BLaER1 treated with 17β-estradiol and CSF1 and Interleukin-3, amounts not matched to agents 10 nM and 100 nM (cell line): ENCODE measurements at regions not wholly inside any gene's neighbourhood (a gene's known extent, or its start where the extent isn't known, plus 50 kb on each side); places are given as distances from the start of the nearest gene placed in this dataset.

ENCODE experiments used
- H3K27ac ChIP-seq, 11 experiments: shearing (Covaris generic); formaldehyde crosslinking; 2 replicates each; pipeline ENCODE4 v1.8.1; 2022
- H3K27me3 ChIP-seq, 11 experiments: shearing (Covaris generic); formaldehyde crosslinking; 2 replicates each; pipeline ENCODE4 v1.8.1; 2022
- H3K36me3 ChIP-seq, 11 experiments: shearing (Covaris generic); formaldehyde crosslinking; 2 replicates each; pipeline ENCODE4 v1.8.1; 2022
- H3K4me1 ChIP-seq, 10 experiments: shearing (Covaris generic); formaldehyde crosslinking; 2 replicates each; pipeline ENCODE4 v1.8.1; 2022
- H3K4me2 ChIP-seq, 11 experiments: shearing (Covaris generic); formaldehyde crosslinking; 2 replicates each; pipeline ENCODE4 v1.8.1; 2022
- H3K4me3 ChIP-seq, 10 experiments: shearing (Covaris generic); formaldehyde crosslinking; 2 replicates each; pipeline ENCODE4 v1.8.1; 2022
- H3K9ac ChIP-seq, 11 experiments: shearing (Covaris generic); formaldehyde crosslinking; 2 replicates each; pipeline ENCODE4 v1.8.1; 2022
- H3K9me3 ChIP-seq, 11 experiments: shearing (Covaris generic); formaldehyde crosslinking; replicated peaks in 1 of 11; 2 replicates each; pipeline ENCODE4 v1.8.1; 2022
- H4K20me1 ChIP-seq, 11 experiments: shearing (Covaris generic); formaldehyde crosslinking; 2 replicates each; pipeline ENCODE4 v1.8.1; 2022
- Cebpa-rat ChIP-seq, 11 experiments: shearing (Covaris generic); IDR thresholded peaks; 2 replicates each; pipeline ENCODE4 v1.8.1; 2022

- Histone ChIP-seq H3K36me3 (no peaks in the 10 kb centered on the region), H3K27me3 (no peaks in the 10 kb centered on the region), H4K20me1 (no peaks in the 10 kb centered on the region), H3K9ac (no peak overlapping the region), H3K4me2 (no peak overlapping the region), H3K27ac (no peak overlapping the region), H3K4me1 (0 out of 20 replicates have a peak, but pooled peaks cover 0 to 4% (median 0%) of the 10 kb centered on the region in 10 experiments), H3K9me3 (no peaks in the 10 kb centered on the region), H3K4me3 (no peak overlapping the region)
- no peak for TF ChIP-seq Cebpa-rat (IDR thresholded peaks at IDR 0.05)
Measured at GRCh38 chr11:28838741-28839140, 730.6 kb downstream of the METTL15 start.

- H3K9me3 ChIP-seq = no peaks in the 10 kb centered on the region
- no peak overlapping the region for H3K9ac ChIP-seq
- no peaks in the 10 kb centered on the region for H3K27me3 ChIP-seq
- H3K4me3 ChIP-seq = no peak overlapping the region
- H4K20me1 ChIP-seq = no peaks in the 10 kb centered on the region
- H3K4me2 ChIP-seq = no peak overlapping the region
- no peak overlapping the region for H3K27ac ChIP-seq
- TF ChIP-seq Cebpa-rat (IDR thresholded peaks at IDR 0.05) = no peak
- 0 out of 20 replicates have a peak, but pooled peaks cover 0 to 4% (median 0%) of the 10 kb centered on the region in 10 experiments for H3K4me1 ChIP-seq
- no peaks in the 10 kb centered on the region for H3K36me3 ChIP-seq
Measured at GRCh38 chr11:28837599-28837998, 729.4 kb downstream of the METTL15 start.

GRCh38 chr11:28836285-28837081 is 728.3 kb downstream of the METTL15 start:
- no peaks in the 10 kb centered on the region for H3K36me3 ChIP-seq
- no peak overlapping the region for H3K4me2 ChIP-seq
- no peak overlapping the region for H3K4me3 ChIP-seq
- no peaks in the 10 kb centered on the region for H3K27me3 ChIP-seq
- no peak overlapping the region for H3K9ac ChIP-seq
- H3K4me1 ChIP-seq = 0 out of 20 replicates have a peak, but pooled peaks cover 0 to 4% (median 0%) of the 10 kb centered on the region in 10 experiments
- H3K27ac ChIP-seq = no peak overlapping the region
- TF ChIP-seq Cebpa-rat (IDR thresholded peaks at IDR 0.05) = no peak
- H3K9me3 ChIP-seq = no peaks in the 10 kb centered on the region
- H4K20me1 ChIP-seq = no peaks in the 10 kb centered on the region

GRCh38 chr11:28835790-28836189 is 727.6 kb downstream of the METTL15 start:
- Histone ChIP-seq H3K9me3 (no peaks in the 10 kb centered on the region), H3K27ac (no peak overlapping the region), H3K4me2 (no peak overlapping the region), H3K4me3 (no peak overlapping the region), H3K36me3 (no peaks in the 10 kb centered on the region), H4K20me1 (no peaks in the 10 kb centered on the region), H3K9ac (no peak overlapping the region), H3K27me3 (no peaks in the 10 kb centered on the region), H3K4me1 (0 out of 20 replicates have a peak, but pooled peaks cover 0 to 4% (median 0%) of the 10 kb centered on the region in 10 experiments)
- TF ChIP-seq Cebpa-rat (IDR thresholded peaks at IDR 0.05) = no peak

- Histone ChIP-seq H3K9ac (no peak overlapping the region), H3K4me2 (no peak overlapping the region), H4K20me1 (no peaks in the 10 kb centered on the region), H3K36me3 (no peaks in the 10 kb centered on the region), H3K4me3 (no peak overlapping the region), H3K9me3 (no peaks in the 10 kb centered on the region), H3K4me1 (0 out of 20 replicates have a peak, but pooled peaks cover 0 to 4% (median 0%) of the 10 kb centered on the region in 10 experiments), H3K27ac (no peak overlapping the region), H3K27me3 (no peaks in the 10 kb centered on the region)
- no peak for TF ChIP-seq Cebpa-rat (IDR thresholded peaks at IDR 0.05)
Measured at GRCh38 chr11:28835317-28835716, 727.1 kb downstream of the METTL15 start.

- Histone ChIP-seq H3K9ac (no peak overlapping the region), H3K4me2 (no peak overlapping the region), H4K20me1 (no peaks in the 10 kb centered on the region), H3K4me3 (no peak overlapping the region), H3K36me3 (no peaks in the 10 kb centered on the region), H3K9me3 (no peaks in the 10 kb centered on the region), H3K27ac (no peak overlapping the region), H3K4me1 (0 out of 20 replicates have a peak, but pooled peaks cover 0 to 4% (median 0%) of the 10 kb centered on the region in 10 experiments), H3K27me3 (no peaks in the 10 kb centered on the region)
- TF ChIP-seq Cebpa-rat (IDR thresholded peaks at IDR 0.05) = no peak
Measured at GRCh38 chr11:28834877-28835276, 726.7 kb downstream of the METTL15 start.

GRCh38 chr11:28833670-28834069 is 725.5 kb downstream of the METTL15 start:
- Histone ChIP-seq H3K36me3 (no peaks in the 10 kb centered on the region), H3K4me3 (no peak overlapping the region), H3K27me3 (no peaks in the 10 kb centered on the region), H3K4me2 (no peak overlapping the region), H3K27ac (no peak overlapping the region), H3K4me1 (0 out of 20 replicates have a peak, but pooled peaks cover 0 to 3% (median 0%) of the 10 kb centered on the region in 10 experiments), H3K9me3 (no peaks in the 10 kb centered on the region), H3K9ac (no peak overlapping the region), H4K20me1 (no peaks in the 10 kb centered on the region)
- TF ChIP-seq Cebpa-rat (IDR thresholded peaks at IDR 0.05) = no peak

- TF ChIP-seq Cebpa-rat (IDR thresholded peaks at IDR 0.05) = no peak
- H3K9me3 ChIP-seq = peaks cover 0 to under 1% (median 0%) of the 10 kb centered on the region in 11 experiments; a peak in 2 of 22 replicates
- no peaks in the 10 kb centered on the region for H3K36me3 ChIP-seq
- H3K9ac ChIP-seq = no peak overlapping the region
- no peaks in the 10 kb centered on the region for H3K27me3 ChIP-seq
- no peaks in the 10 kb centered on the region for H3K4me1 ChIP-seq
- no peaks in the 10 kb centered on the region for H4K20me1 ChIP-seq
- no peak overlapping the region for H3K4me2 ChIP-seq
- H3K4me3 ChIP-seq = no peak overlapping the region
- H3K27ac ChIP-seq = no peak overlapping the region
Measured at GRCh38 chr11:28833169-28833568, 725.0 kb downstream of the METTL15 start.

- H3K9ac ChIP-seq = no peak overlapping the region
- H3K4me2 ChIP-seq = no peak overlapping the region
- no peak overlapping the region for H3K27ac ChIP-seq
- no peaks in the 10 kb centered on the region for H3K36me3 ChIP-seq
- peaks cover 9 to 22% (median 17%) of the 10 kb centered on the region in 11 experiments; a peak in 18 of 22 replicates for H3K9me3 ChIP-seq
- no peak for TF ChIP-seq Cebpa-rat (IDR thresholded peaks at IDR 0.05)
- H3K27me3 ChIP-seq = no peaks in the 10 kb centered on the region
- H4K20me1 ChIP-seq = no peaks in the 10 kb centered on the region
- no peak overlapping the region for H3K4me3 ChIP-seq
- no peaks in the 10 kb centered on the region for H3K4me1 ChIP-seq
Measured at GRCh38 chr11:28826807-28827206, 718.6 kb downstream of the METTL15 start.

GRCh38 chr11:28822576-28822975 is 714.4 kb downstream of the METTL15 start:
- Histone ChIP-seq H3K36me3 (no peaks in the 10 kb centered on the region), H3K27ac (no peak overlapping the region), H3K4me2 (no peak overlapping the region), H4K20me1 (no peaks in the 10 kb centered on the region), H3K27me3 (no peaks in the 10 kb centered on the region), H3K4me3 (no peak overlapping the region), H3K4me1 (no peaks in the 10 kb centered on the region), H3K9me3 (peaks cover 7 to 15% (median 13%) of the 10 kb centered on the region in 11 experiments; a peak in 18 of 22 replicates), H3K9ac (no peak overlapping the region)
- TF ChIP-seq Cebpa-rat (IDR thresholded peaks at IDR 0.05) = no peak
